GM21447 (cell line): ENCODE measurements at regions not wholly inside any gene's neighbourhood (a gene's known extent, or its start where the extent isn't known, plus 50 kb on each side); places are given as distances from the start of the nearest gene placed in this dataset.

Experiments used
- ATAC-seq: cut with Tn5 transposase; IDR thresholded peaks from one replicate; pipeline ENCODE4 v1.9.1; 2021; ENCODE audit not compliant: unreplicated experiment

DNA sequence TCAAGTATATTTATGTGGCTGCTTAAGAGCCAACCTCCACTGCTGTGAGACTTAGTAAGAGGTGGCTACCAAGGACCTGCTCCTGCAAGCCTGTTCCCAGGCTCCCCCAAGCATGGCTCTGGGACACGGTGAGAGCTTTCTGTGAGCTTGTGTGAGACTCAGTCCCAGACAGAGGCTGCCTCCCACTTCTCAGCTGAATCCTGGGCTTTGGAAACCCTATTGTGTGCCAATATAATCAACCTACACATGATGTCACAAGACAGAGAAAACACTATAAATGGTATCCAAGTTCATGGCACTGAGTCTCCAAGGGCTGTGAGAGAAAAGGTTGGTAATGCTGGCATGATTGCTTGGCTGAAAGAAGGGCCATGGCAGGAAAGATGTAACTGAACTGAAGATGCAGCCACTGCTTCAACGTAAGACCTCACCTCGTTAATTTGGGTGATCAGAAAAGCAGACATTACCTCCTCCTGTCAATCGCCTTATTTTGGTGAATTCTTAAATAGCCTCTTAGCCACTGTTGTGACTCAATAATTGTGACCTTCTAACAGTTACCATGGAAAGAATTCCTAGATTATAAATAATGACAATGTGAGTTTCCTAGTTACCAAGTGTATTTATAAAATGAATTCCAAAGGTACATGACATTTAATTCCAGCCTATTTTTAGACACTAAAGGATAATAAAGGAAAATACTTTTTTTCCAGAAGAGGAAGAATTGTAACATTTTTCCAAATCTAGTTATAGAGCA is 332.0 kb downstream of the IRS2 start:
- no peak for ATAC-seq

- no peak for ATAC-seq
These were observed 334.7 kb downstream of the IRS2 start for GRCh38 chr13:109451726-109452125.

GRCh38 chr13:109448629-109449028 is 337.8 kb downstream of the IRS2 start:
- ATAC-seq, result no peak

- no peak for ATAC-seq
These were observed 338.7 kb downstream of the IRS2 start for GRCh38 chr13:109447667-109448066.

GRCh38 chr13:109440320-109440719 is 346.1 kb downstream of the IRS2 start:
- ATAC-seq, result no peak

GRCh38 chr13:109439813-109440212 is 346.6 kb downstream of the IRS2 start:
- ATAC-seq, result no peak

- no peak for ATAC-seq
These were observed 349.5 kb downstream of the IRS2 start for GRCh38 chr13:109436841-109437240.

DNA sequence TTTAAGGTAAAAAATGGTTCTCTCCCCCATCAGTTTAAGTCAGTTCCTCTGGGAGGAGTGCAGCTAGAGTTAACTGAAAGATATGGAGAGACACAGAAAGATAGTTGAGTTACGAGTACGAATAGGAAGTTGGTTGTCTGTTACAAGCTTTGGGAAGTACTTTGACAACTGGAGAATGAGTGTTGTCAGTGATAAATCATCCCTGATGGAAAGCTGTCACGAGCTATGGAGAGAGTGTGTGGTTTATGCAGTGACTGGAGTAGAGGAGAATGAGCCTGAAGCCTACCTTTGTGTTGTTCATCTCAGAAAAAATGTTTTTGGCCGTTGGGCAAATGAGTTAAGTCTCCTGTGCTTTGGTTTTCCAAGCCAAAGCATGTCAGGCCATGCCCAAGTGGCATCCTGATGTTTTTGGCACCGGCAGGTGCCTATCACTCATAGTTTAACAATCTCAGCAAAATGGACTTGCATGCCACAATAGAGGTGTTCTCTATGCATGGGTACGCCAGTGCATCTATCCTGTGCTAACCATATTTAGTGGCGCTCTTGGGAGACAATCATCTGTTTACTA is 350.2 kb downstream of the IRS2 start:
- ATAC-seq, result no peak

GRCh38 chr13:109431217-109431616 is 355.2 kb downstream of the IRS2 start:
- ATAC-seq, result no peak

GRCh38 chr13:109428146-109428545 is 358.2 kb downstream of the IRS2 start:
- ATAC-seq, result no peak

- no peak for ATAC-seq
These were observed 358.7 kb downstream of the IRS2 start for GRCh38 chr13:109427695-109428094.

GRCh38 chr13:109427148-109427547 is 359.2 kb downstream of the IRS2 start:
- ATAC-seq, result no peak

- no peak for ATAC-seq
These were observed 359.7 kb downstream of the IRS2 start for GRCh38 chr13:109426690-109426990.

- no peak for ATAC-seq
These were observed 360.3 kb downstream of the IRS2 start for GRCh38 chr13:109425821-109426689.

GRCh38 chr13:109422161-109422560 is 364.2 kb downstream of the IRS2 start:
- ATAC-seq, result no peak

- ATAC-seq, result no peak
These were observed 366.5 kb downstream of the IRS2 start for GRCh38 chr13:109419896-109420295.

DNA sequence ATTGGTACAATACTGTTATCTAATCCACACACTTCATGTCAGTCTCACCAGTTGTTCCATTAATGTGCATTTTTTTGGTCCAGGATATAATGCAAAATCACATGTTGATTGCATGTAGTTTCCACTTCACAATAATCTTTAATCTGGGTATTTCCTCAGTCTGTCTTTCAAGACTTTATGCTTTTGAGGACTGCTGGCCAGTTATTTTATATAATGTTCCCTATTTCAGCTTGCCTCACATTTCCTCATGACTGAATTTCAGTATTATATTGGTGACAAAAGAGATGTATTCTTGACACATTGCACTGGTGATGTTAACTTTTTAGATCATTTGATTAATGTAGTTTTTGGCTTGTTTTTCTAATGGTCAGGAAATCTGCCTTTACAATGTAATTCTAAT is 368.3 kb downstream of the IRS2 start:
- ATAC-seq, result no peak

DNA sequence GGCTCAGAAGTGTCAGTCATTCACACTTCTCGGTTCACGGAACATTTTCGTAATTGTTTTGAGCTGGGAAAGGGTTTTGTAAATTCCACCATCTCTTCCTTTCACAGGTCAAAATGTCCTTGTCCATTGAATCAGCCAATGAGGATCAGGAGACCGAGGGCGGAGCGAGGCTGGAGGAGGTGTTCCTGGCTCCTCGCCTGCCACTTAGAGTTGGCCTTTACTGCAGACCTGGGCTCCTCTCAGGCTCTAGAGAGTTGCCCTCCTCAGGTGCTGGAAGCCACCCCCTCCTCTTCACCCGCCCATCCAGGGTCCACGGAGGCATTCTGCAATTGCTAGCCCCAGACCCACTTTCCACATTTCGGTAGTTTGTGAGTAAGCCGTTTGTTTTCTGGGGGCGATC is 370.4 kb downstream of the IRS2 start:
- no peak for ATAC-seq

DNA sequence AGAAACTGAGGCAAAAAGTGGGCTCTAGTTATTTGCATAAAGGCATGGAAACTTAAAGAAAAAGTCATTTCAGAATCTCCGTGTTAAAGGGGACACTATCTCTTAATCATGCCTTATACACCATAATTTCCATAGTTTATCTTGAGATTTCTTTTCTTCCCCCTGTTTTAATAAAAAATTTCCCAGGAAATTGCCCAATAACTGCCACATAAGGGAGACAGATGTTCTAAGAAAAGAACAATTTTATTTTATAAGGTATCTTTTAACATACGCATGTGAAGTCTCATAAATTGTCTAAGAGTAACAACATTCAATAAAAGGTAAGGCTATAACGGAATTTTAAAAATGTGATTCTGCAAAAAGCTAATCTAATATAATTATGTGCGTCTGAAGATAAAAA is 371.3 kb downstream of the IRS2 start:
- no peak for ATAC-seq

- no peak for ATAC-seq
These were observed 374.0 kb downstream of the IRS2 start for GRCh38 chr13:109412283-109412901.

- ATAC-seq, result no peak
These were observed 375.5 kb downstream of the IRS2 start for GRCh38 chr13:109410868-109411267.
